ENCODE measurements at regions not wholly inside any gene's neighbourhood (a gene's known extent, or its start where the extent isn't known, plus 50 kb on each side); places are given as distances from the start of the nearest gene placed in this dataset.

DNA sequence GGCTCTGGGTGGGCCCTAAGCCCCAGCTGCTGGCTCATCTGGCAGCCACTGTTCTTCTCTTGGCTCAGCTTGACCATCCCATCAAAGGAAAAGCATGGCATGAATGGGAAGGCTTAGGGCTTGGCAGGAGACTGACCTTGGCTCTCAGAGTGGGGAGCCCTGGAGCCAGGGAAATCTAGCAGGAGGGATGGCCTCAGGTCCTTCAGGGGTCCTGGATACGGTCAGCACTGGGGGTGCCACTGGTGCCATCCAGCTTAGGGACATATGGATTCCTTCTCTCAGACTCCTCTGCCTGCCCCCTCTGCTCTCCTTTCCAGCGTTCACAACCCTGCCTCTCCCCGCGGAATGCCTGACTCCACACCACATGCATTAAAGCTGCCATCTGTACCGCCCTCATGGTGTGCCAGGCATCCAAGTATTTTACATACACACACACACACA is 165.5 kb upstream of the HAAO start:
- Histone ChIP-seq H3K4me1 (peaks cover 18 to 58% (median 37%) of the 10 kb centered on the region in 4 donors), H3K27ac (peak overlapping the region; percentile 10 to 46 (median 20)), H3K4me3 (no peak overlapping the region), H3K27me3 (no peaks in the 10 kb centered on the region), H3K9me3 (no peaks in the 10 kb centered on the region), H3K36me3 (no peaks in the 10 kb centered on the region)
- intact Hi-C loops (cut with DNase I; ENCODE audit: low total_unique reads): no loop called here
- in situ Hi-C loops (cut with MboI; ENCODE audit: low pct_ligation_motif_present in 1 of 4, low pct_unique_long_range_greater_than_20kb in 1 of 4, low sequenced_read_pairs in 3 of 4): loop anchor here in 3 of 4 donors (10.0 to 25.0 kb wide), 3 partner anchors 277 to 529 kb away; no protein-coding TSS in a partner anchor
- no peak for DNase-seq
- WGBS, 2 donors (ENCODE audit: low coverage in 1 of 2): 90 to 98% methylated on average over 4 to 5 of the region's 5 CpGs
- no peak for TF ChIP-seq CTCF (IDR thresholded peaks at IDR 0.05)
- no peak for TF ChIP-seq POLR2A (IDR thresholded peaks at IDR 0.05)
- TF ChIP-seq EP300 (IDR thresholded peaks at IDR 0.05; ENCODE audit: low read depth): no peak
- TF ChIP-seq POLR2AphosphoS5 (IDR thresholded peaks at IDR 0.05): no peak

DNA sequence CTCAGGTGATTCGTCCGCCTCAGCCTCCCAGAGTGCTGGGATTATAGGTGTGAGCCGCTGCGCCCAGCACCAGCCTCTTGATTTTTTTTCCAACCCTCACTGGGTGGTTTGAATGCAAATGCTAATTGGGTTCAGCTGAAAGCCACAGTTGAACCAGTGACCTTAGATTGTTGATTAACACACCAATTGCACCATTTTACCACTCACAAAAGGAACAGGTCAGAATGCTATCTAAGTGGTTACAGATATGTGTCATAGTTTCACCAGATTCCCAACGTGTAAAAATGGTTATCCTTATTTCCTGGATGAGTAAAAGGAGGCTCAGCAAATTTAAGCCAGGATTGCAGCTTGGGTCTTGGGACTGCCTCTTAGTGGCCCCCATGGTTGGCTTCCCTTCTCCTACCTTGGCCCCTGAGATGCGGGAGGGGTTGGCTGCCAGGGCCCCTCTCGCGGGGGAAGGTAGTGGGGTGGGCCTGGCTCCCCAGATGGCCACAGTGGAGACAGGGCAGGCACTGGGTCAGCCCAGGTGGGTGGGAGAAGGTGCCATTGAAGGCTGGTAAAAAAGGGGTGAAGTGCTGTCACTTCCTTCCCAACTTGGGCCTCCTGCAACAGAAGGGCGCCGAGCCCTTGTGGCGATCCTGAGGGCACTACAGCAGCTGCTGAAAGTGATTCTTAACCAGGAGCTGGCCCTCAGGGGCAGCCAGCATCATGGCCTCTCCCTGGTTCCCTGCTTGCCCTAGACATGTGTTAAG is 164.9 kb upstream of the HAAO start:
- DNase-seq: no peak
- peaks cover 18 to 56% (median 37%) of the 10 kb centered on the region in 4 donors for H3K4me1 ChIP-seq
- H3K9me3 ChIP-seq: no peaks in the 10 kb centered on the region
- H3K4me3 ChIP-seq: no peak overlapping the region
- 68 to 76% methylated on average over 4 to 11 of the region's 11 CpGs for WGBS, 2 donors (ENCODE audit: low coverage in 1 of 2)
- intact Hi-C loops (cut with DNase I; ENCODE audit: low total_unique reads) (no loop called here), in situ Hi-C loops (cut with MboI; ENCODE audit: low pct_ligation_motif_present in 1 of 4, low pct_unique_long_range_greater_than_20kb in 1 of 4, low sequenced_read_pairs in 3 of 4) (loop anchor here in 3 of 4 donors (10.0 to 25.0 kb wide), 3 partner anchors 278 to 530 kb away; no protein-coding TSS in a partner anchor)
- H3K27ac ChIP-seq: peak overlapping the region; percentile 10 to 46 (median 20)
- no peaks in the 10 kb centered on the region for H3K27me3 ChIP-seq
- H3K36me3 ChIP-seq: no peaks in the 10 kb centered on the region
- no peak for TF ChIP-seq EP300 (IDR thresholded peaks at IDR 0.05; ENCODE audit: low read depth)
- no peak for TF ChIP-seq POLR2AphosphoS5 (IDR thresholded peaks at IDR 0.05)
- no peak for TF ChIP-seq CTCF (IDR thresholded peaks at IDR 0.05)
- no peak for TF ChIP-seq POLR2A (IDR thresholded peaks at IDR 0.05)

DNA sequence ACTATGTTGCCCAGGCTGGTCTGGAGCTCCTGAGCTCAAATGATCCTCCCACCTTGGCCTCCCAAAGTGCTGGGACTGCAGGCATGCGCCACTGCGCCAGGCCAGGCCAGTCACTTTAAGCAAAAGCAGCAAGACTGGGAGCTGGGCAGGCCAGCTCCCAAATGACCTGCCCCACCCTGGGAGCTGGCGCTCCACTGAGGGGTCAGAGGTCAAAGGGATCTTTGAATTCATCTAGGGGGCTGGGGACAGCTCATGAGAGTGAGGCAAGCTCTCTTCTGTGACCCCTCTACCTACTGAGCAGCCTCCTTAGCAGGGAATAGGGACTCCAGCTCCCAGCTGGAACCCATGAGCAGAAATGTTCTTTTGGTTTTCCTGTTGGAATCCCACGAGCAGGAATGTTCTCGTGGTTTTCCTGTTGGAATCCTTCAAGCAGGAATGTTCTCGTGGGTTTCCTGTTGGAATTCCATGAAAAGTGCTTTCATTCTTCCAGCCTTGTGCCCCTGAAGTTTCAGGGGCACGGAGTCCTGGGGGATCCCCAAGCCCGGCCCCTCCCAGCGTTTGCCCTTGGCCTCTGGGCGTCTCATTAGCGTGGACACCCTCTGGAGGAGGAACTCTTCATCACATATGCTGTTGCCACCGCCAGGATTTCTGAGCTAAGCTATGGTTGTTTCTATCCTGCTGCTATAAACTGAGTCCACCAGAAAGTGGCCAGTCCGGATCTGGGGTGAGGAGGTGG is 162.0 kb upstream of the HAAO start:
- in situ Hi-C loops (cut with MboI; ENCODE audit: low pct_ligation_motif_present in 1 of 4, low pct_unique_long_range_greater_than_20kb in 1 of 4, low sequenced_read_pairs in 3 of 4) (loop anchor here in 3 of 4 donors (10.0 to 25.0 kb wide), 3 partner anchors 280 to 533 kb away; no protein-coding TSS in a partner anchor), intact Hi-C loops (cut with DNase I; ENCODE audit: low total_unique reads) (no loop called here)
- WGBS, 2 donors (ENCODE audit: low coverage in 1 of 2): 75% methylated on average over 13 of the region's 13 CpGs; no CpG with 5 or more reads in 1 of the 2 donors
- Histone ChIP-seq H3K4me3 (no peak overlapping the region), H3K27ac (peak overlapping the region in 3 of 4 donors; percentile 1 to 54 (median 32)), H3K36me3 (no peaks in the 10 kb centered on the region), H3K9me3 (no peaks in the 10 kb centered on the region), H3K27me3 (no peaks in the 10 kb centered on the region), H3K4me1 (peaks cover 8 to 34% (median 16%) of the 10 kb centered on the region in 4 donors)
- no peak for DNase-seq
- no peak for TF ChIP-seq CTCF (IDR thresholded peaks at IDR 0.05)
- no peak for TF ChIP-seq EP300 (IDR thresholded peaks at IDR 0.05; ENCODE audit: low read depth)

DNA sequence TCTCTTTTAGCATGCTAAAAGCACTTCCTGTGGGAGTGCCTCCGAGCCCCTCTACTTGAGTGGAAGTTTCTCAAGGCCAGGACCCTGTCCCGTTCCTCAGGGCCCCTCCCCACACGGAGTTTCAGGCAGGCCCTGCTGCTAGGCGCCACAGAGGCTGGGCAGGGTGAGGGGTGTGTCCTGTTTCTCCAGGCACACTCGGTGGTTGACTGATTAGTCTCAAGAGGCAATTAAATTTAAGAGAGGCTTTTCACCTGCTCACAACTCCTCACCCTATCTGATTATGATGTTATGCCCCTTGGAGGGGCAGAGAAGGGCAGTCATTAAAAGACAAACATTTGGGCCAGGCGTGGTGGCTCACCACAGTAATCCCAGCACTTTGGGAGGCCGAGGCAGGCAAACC is 160.8 kb upstream of the HAAO start:
- TF ChIP-seq CTCF (IDR thresholded peaks at IDR 0.05): no peak
- TF ChIP-seq POLR2A (IDR thresholded peaks at IDR 0.05): no peak
- no peak for TF ChIP-seq EP300 (IDR thresholded peaks at IDR 0.05; ENCODE audit: low read depth)
- no peak for TF ChIP-seq POLR2AphosphoS5 (IDR thresholded peaks at IDR 0.05)
- DNase-seq: no peak
- Histone ChIP-seq H3K36me3 (no peaks in the 10 kb centered on the region), H3K9me3 (no peaks in the 10 kb centered on the region), H3K27me3 (no peaks in the 10 kb centered on the region), H3K27ac (peak overlapping the region in 2 of 4 donors; percentile 32 to 54), H3K4me3 (no peak overlapping the region), H3K4me1 (peaks cover 5 to 34% (median 11%) of the 10 kb centered on the region in 4 donors)
- in situ Hi-C loops (cut with MboI; ENCODE audit: low pct_ligation_motif_present in 1 of 4, low pct_unique_long_range_greater_than_20kb in 1 of 4, low sequenced_read_pairs in 3 of 4) (loop anchor here in 3 of 4 donors (10.0 to 25.0 kb wide), 3 partner anchors 282 to 534 kb away; no protein-coding TSS in a partner anchor), intact Hi-C loops (cut with DNase I; ENCODE audit: low total_unique reads) (no loop called here)
- 48% methylated on average over 7 of the region's 7 CpGs; no CpG with 5 or more reads in 1 of the 2 donors for WGBS, 2 donors (ENCODE audit: low coverage in 1 of 2)

Data from transverse colon (tissue), 4 donors.